ENCODE measurements at regions not wholly inside any gene's neighbourhood (a gene's known extent, or its start where the extent isn't known, plus 50 kb on each side); places are given as distances from the start of the nearest gene placed in this dataset.

- Histone ChIP-seq H3K9me3 (replicated peaks in 1 of 3) (no peaks in the 10 kb centered on the region), H3K27me3 (no peaks in the 10 kb centered on the region), H3K27ac (no peak overlapping the region), H3K4me3 (no peak overlapping the region), H3K4me1 (replicated peaks in 1 of 2) (no peaks in the 10 kb centered on the region), H3K36me3 (replicated peaks in 1 of 2) (no peaks in the 10 kb centered on the region)
- no peak for DNase-seq
- TF ChIP-seq POLR2A (IDR thresholded peaks at IDR 0.05) (no peak), CTCF (IDR thresholded peaks at IDR 0.05) (no peak)
- WGBS, 4 donors = 88 to 100% (median 90%) methylated on average over 5 of the region's 5 CpGs
- intact Hi-C loops (cut with DNase I) = no loop called here
These were observed 373.0 kb upstream of the B3GAT1 start for GRCh38 chr11:134785059-134785458.

GRCh38 chr11:134784568-134784967, 372.5 kb upstream of the B3GAT1 start:
- Histone ChIP-seq H3K27me3 (no peaks in the 10 kb centered on the region), H3K4me1 (replicated peaks in 1 of 2) (peaks cover 0 to 4% of the 10 kb centered on the region in 2 donors), H3K27ac (no peak overlapping the region), H3K9me3 (replicated peaks in 1 of 3) (no peaks in the 10 kb centered on the region), H3K4me3 (no peak overlapping the region), H3K36me3 (replicated peaks in 1 of 2) (no peaks in the 10 kb centered on the region)
- intact Hi-C loops (cut with DNase I) = no loop called here
- 75 to 92% (median 83%) methylated on average over 4 of the region's 4 CpGs for WGBS, 4 donors
- DNase-seq = no peak
- TF ChIP-seq CTCF (IDR thresholded peaks at IDR 0.05) = no peak
- no peak for TF ChIP-seq POLR2A (IDR thresholded peaks at IDR 0.05)

GRCh38 chr11:134784046-134784445, 372.0 kb upstream of the B3GAT1 start:
- Histone ChIP-seq H3K36me3 (replicated peaks in 1 of 2) (no peaks in the 10 kb centered on the region), H3K27me3 (no peaks in the 10 kb centered on the region), H3K9me3 (replicated peaks in 1 of 3) (no peaks in the 10 kb centered on the region), H3K4me1 (replicated peaks in 1 of 2) (peaks cover 4 to 9% of the 10 kb centered on the region in 2 donors), H3K27ac (no peak overlapping the region), H3K4me3 (no peak overlapping the region)
- intact Hi-C loops (cut with DNase I) = no loop called here
- no peak for DNase-seq
- no peak for TF ChIP-seq CTCF (IDR thresholded peaks at IDR 0.05)
- no peak for TF ChIP-seq POLR2A (IDR thresholded peaks at IDR 0.05)
- WGBS, 4 donors = 63 to 85% (median 69%) methylated on average over 2 of the region's 2 CpGs

- peak in 1 of 7 donors; percentile 13 for DNase-seq
- TF ChIP-seq CTCF (IDR thresholded peaks at IDR 0.05) (no peak), POLR2A (IDR thresholded peaks at IDR 0.05) (no peak)
- Histone ChIP-seq H3K27me3 (no peaks in the 10 kb centered on the region), H3K4me3 (no peak overlapping the region), H3K36me3 (replicated peaks in 1 of 2) (no peaks in the 10 kb centered on the region), H3K27ac (no peak overlapping the region), H3K9me3 (replicated peaks in 1 of 3) (no peaks in the 10 kb centered on the region), H3K4me1 (replicated peaks in 1 of 2) (peaks cover 8 to 15% of the 10 kb centered on the region in 2 donors)
- 48 to 59% (median 54%) methylated on average over 4 of the region's 4 CpGs for WGBS, 4 donors
- intact Hi-C loops (cut with DNase I) = no loop called here
These were observed 371.2 kb upstream of the B3GAT1 start for GRCh38 chr11:134783234-134783633.

Data from adrenal gland (tissue), 9 donors.